ENCODE measurements at regions not wholly inside any gene's neighbourhood (a gene's known extent, or its start where the extent isn't known, plus 50 kb on each side); places are given as distances from the start of the nearest gene placed in this dataset.
"Not testable (repeated sequence)": the region's sequence is repeated elsewhere in the genome, so short reads cannot be mapped to it uniquely, and the experiment has no call there.

GRCh38 chr6:97347111-97347510, 64.1 kb upstream of the MMS22L start:
- DNase-seq (ENCODE audit: extremely low read depth in 1 of 2, low read depth in 1 of 2) = no peak

GRCh38 chr6:97361286-97361685, 78.3 kb upstream of the MMS22L start:
- no peak for DNase-seq (ENCODE audit: extremely low read depth in 1 of 2, low read depth in 1 of 2)

GRCh38 chr6:97364327-97364726, 81.3 kb upstream of the MMS22L start:
- no peak for DNase-seq (ENCODE audit: extremely low read depth in 1 of 2, low read depth in 1 of 2)

- DNase-seq (ENCODE audit: extremely low read depth in 1 of 2, low read depth in 1 of 2) = not testable (repeated sequence)
Observed at GRCh38 chr6:97382071-97382470, 99.1 kb upstream of the MMS22L start.

GRCh38 chr6:97392735-97393134, 109.7 kb upstream of the MMS22L start:
- no peak for DNase-seq (ENCODE audit: extremely low read depth in 1 of 2, low read depth in 1 of 2)

GRCh38 chr6:97394160-97394748, 111.2 kb upstream of the MMS22L start:
- peak in 1 of 2 donors; percentile 2 for DNase-seq (ENCODE audit: extremely low read depth in 1 of 2, low read depth in 1 of 2)

GRCh38 chr6:97396880-97397279, 113.9 kb upstream of the MMS22L start:
- no peak for DNase-seq (ENCODE audit: extremely low read depth in 1 of 2, low read depth in 1 of 2)

GRCh38 chr6:97399208-97399607, 116.2 kb upstream of the MMS22L start:
- DNase-seq (ENCODE audit: extremely low read depth in 1 of 2, low read depth in 1 of 2) = no peak

GRCh38 chr6:97401533-97401932, 118.5 kb upstream of the MMS22L start:
- DNase-seq (ENCODE audit: extremely low read depth in 1 of 2, low read depth in 1 of 2) = no peak

- DNase-seq (ENCODE audit: extremely low read depth in 1 of 2, low read depth in 1 of 2) = no peak
Observed at GRCh38 chr6:97405818-97406409, 122.9 kb upstream of the MMS22L start.

- DNase-seq (ENCODE audit: extremely low read depth in 1 of 2, low read depth in 1 of 2) = no peak
Observed at GRCh38 chr6:97406633-97407032, 123.6 kb upstream of the MMS22L start.

- DNase-seq (ENCODE audit: extremely low read depth in 1 of 2, low read depth in 1 of 2) = no peak
Observed at GRCh38 chr6:97411610-97412009, 128.6 kb upstream of the MMS22L start.

GRCh38 chr6:97412511-97412910, 129.5 kb upstream of the MMS22L start:
- DNase-seq (ENCODE audit: extremely low read depth in 1 of 2, low read depth in 1 of 2) = no peak

GRCh38 chr6:97422171-97422570, 139.2 kb upstream of the MMS22L start:
- no peak for DNase-seq (ENCODE audit: extremely low read depth in 1 of 2, low read depth in 1 of 2)

- no peak for DNase-seq (ENCODE audit: extremely low read depth in 1 of 2, low read depth in 1 of 2)
Observed at GRCh38 chr6:97423190-97423589, 140.2 kb upstream of the MMS22L start.

GRCh38 chr6:97427648-97428047, 144.6 kb upstream of the MMS22L start:
- no peak for DNase-seq (ENCODE audit: extremely low read depth in 1 of 2, low read depth in 1 of 2)

GRCh38 chr6:97437087-97437486, 154.1 kb upstream of the MMS22L start:
- DNase-seq (ENCODE audit: extremely low read depth in 1 of 2, low read depth in 1 of 2) = no peak

GRCh38 chr6:97438011-97438671, 155.1 kb upstream of the MMS22L start:
- no peak for DNase-seq (ENCODE audit: extremely low read depth in 1 of 2, low read depth in 1 of 2)

- DNase-seq (ENCODE audit: extremely low read depth in 1 of 2, low read depth in 1 of 2) = no peak
Observed at GRCh38 chr6:97440590-97441176, 157.7 kb upstream of the MMS22L start.

- DNase-seq (ENCODE audit: extremely low read depth in 1 of 2, low read depth in 1 of 2) = no peak
Observed at GRCh38 chr6:97443408-97444080, 160.5 kb upstream of the MMS22L start.

GRCh38 chr6:97445407-97445806, 162.4 kb upstream of the MMS22L start:
- no peak for DNase-seq (ENCODE audit: extremely low read depth in 1 of 2, low read depth in 1 of 2)
